AG08395 (cell line): ENCODE measurements at regions not wholly inside any gene's neighbourhood (a gene's known extent, or its start where the extent isn't known, plus 50 kb on each side); places are given as distances from the start of the nearest gene placed in this dataset.
"Not testable (repeated sequence)": the region's sequence is repeated elsewhere in the genome, so short reads cannot be mapped to it uniquely, and the experiment has no call there.

ENCODE experiments used
- DNase-seq: peaks from one replicate; pipeline ENCODE4 v3.0.0; 2012; ENCODE audit warnings: mixed read lengths, low spot score

- DNase-seq, result no peak
These were observed 97.4 kb upstream of the ELOVL5 start for GRCh38 chr6:53446151-53446550.

GRCh38 chr6:53441761-53442160, 93.0 kb upstream of the ELOVL5 start:
- peak; percentile 28 for DNase-seq

GRCh38 chr6:53441035-53441493, 92.3 kb upstream of the ELOVL5 start:
- no peak for DNase-seq

- DNase-seq, result peak; percentile 7
These were observed 91.7 kb upstream of the ELOVL5 start for GRCh38 chr6:53440336-53440945.

- peak; percentile 49 for DNase-seq
These were observed 90.8 kb upstream of the ELOVL5 start for GRCh38 chr6:53439556-53439955.

- DNase-seq, result peak; percentile 71
These were observed 88.9 kb upstream of the ELOVL5 start for GRCh38 chr6:53437557-53438202.

- DNase-seq, result no peak
These were observed 88.0 kb upstream of the ELOVL5 start for GRCh38 chr6:53436526-53437303.

GRCh38 chr6:53433951-53434285, 85.2 kb upstream of the ELOVL5 start:
- no peak for DNase-seq

GRCh38 chr6:53433261-53433950, 84.7 kb upstream of the ELOVL5 start:
- DNase-seq, result no peak

GRCh38 chr6:53432318-53433161, 83.8 kb upstream of the ELOVL5 start:
- DNase-seq, result peak; percentile 53

GRCh38 chr6:53431704-53432103, 83.0 kb upstream of the ELOVL5 start:
- no peak for DNase-seq

GRCh38 chr6:53429401-53429800, 80.7 kb upstream of the ELOVL5 start:
- no peak for DNase-seq

GRCh38 chr6:53428886-53429285, 80.1 kb upstream of the ELOVL5 start:
- DNase-seq, result no peak

- DNase-seq, result no peak
These were observed 78.0 kb upstream of the ELOVL5 start for GRCh38 chr6:53426667-53427270.

GRCh38 chr6:53426117-53426516, 77.4 kb upstream of the ELOVL5 start:
- DNase-seq, result no peak

GRCh38 chr6:53424976-53425718, 76.4 kb upstream of the ELOVL5 start:
- DNase-seq, result no peak

GRCh38 chr6:53424300-53424699, 75.5 kb upstream of the ELOVL5 start:
- DNase-seq, result no peak

GRCh38 chr6:53423560-53423959, 74.8 kb upstream of the ELOVL5 start:
- DNase-seq, result not testable (repeated sequence)

- DNase-seq, result no peak
These were observed 70.3 kb upstream of the ELOVL5 start for GRCh38 chr6:53419026-53419425.

GRCh38 chr6:53418288-53418687, 69.5 kb upstream of the ELOVL5 start:
- no peak for DNase-seq

GRCh38 chr6:53417141-53417540, 68.4 kb upstream of the ELOVL5 start:
- no peak for DNase-seq
